Ascending aorta (tissue), 2 donors: ENCODE measurements at regions not wholly inside any gene's neighbourhood (a gene's known extent, or its start where the extent isn't known, plus 50 kb on each side); places are given as distances from the start of the nearest gene placed in this dataset.
"Not testable (repeated sequence)": the region's sequence is repeated elsewhere in the genome, so short reads cannot be mapped to it uniquely, and the experiment has no call there.

Experiments used
- DNase-seq, 2 donors: peaks; one replicate each; pipeline ENCODE4 v3.0.0-alpha.2; 2019; ENCODE audit warnings: low spot score in 2 of 2
- H3K27ac ChIP-seq, 2 donors: fragments of 200-600 bp; sonication (generic); one replicate each; pipeline ENCODE4 v1.5.1; 2016 to 2017; ENCODE audit warnings: mild to moderate bottlenecking in 1 of 2
- H3K27me3 ChIP-seq: fragments of 200-600 bp; sonication (generic); one replicate; pipeline ENCODE4 v1.5.1; 2017
- H3K36me3 ChIP-seq, 2 donors: fragments of 200-600 bp; sonication (generic); one replicate each; pipeline ENCODE4 v1.5.1; 2016
- H3K4me1 ChIP-seq, 2 donors: fragments of 200-600 bp; sonication (generic); one replicate each; pipeline ENCODE4 v1.5.1; 2016 to 2017; ENCODE audit warnings: mild to moderate bottlenecking in 1 of 2
- H3K4me3 ChIP-seq, 2 donors: fragments of 200-600 bp; sonication (generic); one replicate each; pipeline ENCODE4 v1.5.1; 2016 to 2017; ENCODE audit warnings: mild to moderate bottlenecking in 1 of 2
- H3K9me3 ChIP-seq, 2 donors: fragments of 200-600 bp; sonication (generic); one replicate each; pipeline ENCODE4 v1.5.1; 2016
- intact Hi-C: fragments of 100-400 bp; cut with DNase I; formaldehyde crosslinking; loops from one replicate; pipeline ENCODE4 v1.15.1; 2023

DNA sequence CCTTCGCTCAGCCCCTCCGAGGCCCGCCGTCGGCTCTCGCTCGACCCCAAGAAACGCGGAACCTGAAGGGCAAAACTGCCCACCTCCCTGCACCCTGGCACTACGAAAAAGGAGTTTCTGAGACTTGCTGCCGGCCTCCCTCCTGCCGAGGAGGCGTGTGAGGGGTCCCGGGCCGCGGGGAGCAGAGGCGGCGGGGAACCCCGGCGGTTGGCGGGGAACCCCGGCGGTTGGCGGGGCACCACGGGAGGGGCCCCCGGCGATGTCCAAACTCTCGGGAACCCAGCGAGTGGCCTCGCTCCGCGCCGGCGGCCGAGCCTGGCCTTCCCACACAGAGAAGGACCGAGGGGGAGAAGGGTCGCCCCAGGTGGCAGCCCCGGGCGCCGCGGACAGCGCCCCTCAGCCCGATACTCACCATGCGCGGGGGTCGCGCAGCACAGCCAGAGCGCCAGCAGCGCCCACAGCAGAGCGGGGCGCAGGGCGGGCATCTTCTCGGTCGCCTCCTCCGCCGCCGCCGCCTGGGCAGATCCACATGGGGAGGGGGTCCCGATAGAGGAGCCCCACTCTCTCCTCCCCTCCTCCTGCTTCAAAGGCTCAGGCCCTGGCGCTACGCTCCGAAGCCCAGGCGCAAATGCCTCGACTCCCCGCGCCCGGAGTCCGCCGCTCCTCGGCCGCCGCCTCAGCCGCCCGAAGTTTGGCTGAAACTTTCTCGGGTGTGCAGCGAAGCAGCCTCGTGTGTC, 69.4 kb upstream of the NUDT4B start:
- H3K36me3 ChIP-seq, H3K9me3 ChIP-seq, intact Hi-C loops, H3K4me1 ChIP-seq, H3K27me3 ChIP-seq: not testable (repeated sequence)
- peak overlapping the region in 1 of 2 donors; percentile 82 for H3K27ac ChIP-seq
- peak overlapping the region in 1 of 2 donors; percentile 75 for H3K4me3 ChIP-seq
- peak in 1 of 2 donors; percentile 69 for DNase-seq

DNA sequence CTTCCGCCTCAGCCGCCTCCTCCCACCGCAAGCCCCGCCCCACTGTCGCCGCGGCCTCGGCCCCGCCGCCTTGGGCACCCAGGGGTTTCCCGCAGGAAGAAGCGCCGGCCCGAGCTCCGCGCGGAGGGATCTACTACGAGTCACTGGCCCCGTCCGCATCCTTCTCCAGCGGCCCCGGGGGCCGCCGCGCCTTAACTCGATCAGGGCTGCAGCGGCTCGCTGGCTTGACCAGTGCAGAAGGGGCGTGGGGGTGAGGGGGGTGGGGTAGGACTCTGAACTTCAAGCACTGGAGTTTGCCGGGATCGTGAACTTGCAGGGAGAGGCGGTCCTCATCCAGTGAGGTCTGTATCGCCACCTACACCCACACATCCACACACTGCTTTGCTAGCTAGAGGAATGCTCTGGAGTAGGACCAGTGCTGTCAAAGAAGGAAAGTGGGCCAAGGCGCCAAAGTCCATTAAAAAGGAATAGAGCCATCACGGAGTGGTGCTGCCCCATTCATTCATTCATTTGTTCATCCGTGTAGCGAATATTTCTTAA, 68.7 kb upstream of the NUDT4B start:
- H3K36me3 ChIP-seq, H3K4me1 ChIP-seq, H3K27ac ChIP-seq, H3K27me3 ChIP-seq, DNase-seq, H3K9me3 ChIP-seq, intact Hi-C loops: not testable (repeated sequence)
- peak overlapping the region in 1 of 2 donors; percentile 75 for H3K4me3 ChIP-seq

DNA sequence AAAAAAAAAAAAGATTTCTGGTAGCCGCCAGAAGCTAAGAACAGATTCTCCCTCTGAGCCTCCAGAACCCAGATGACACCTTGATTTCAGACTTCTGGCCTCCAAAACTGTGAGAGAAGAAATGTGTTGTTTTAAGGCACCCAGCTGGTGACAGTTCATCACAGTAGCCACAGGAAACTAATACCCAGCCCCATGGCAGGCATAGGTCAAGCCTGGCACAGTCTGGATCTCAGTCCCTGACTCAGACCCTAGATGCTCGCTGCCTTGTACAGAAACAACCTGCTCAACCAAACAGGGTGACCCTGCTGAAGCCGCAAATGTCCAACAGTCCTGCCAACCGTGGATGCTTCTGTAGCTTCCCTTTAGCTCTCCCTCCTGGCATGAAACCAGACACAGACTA, 61.8 kb upstream of the NUDT4B start:
- H3K36me3 ChIP-seq, intact Hi-C loops, H3K27ac ChIP-seq, H3K4me3 ChIP-seq, H3K27me3 ChIP-seq, H3K9me3 ChIP-seq, H3K4me1 ChIP-seq, DNase-seq: not testable (repeated sequence)

DNA sequence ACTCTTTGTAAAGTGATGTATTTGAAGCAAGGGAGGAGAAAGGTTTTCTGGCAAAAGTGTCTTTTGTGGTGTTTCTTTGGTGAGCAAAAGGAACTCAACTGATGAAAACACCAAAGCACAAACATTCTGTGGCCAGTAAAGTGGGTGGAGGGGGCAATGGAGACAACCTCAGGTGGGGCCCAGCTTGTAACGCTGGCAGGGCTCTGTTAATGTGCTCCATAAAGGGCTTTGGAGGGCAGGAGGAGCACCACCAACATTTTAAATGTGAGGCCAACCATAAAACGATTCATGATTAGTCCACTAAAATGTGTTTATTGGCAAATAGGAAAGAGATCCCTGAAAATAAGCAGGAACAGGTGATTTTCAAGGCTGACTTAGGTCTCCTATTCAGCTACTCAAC, 61.2 kb upstream of the NUDT4B start:
- H3K4me3 ChIP-seq, H3K4me1 ChIP-seq, H3K27ac ChIP-seq, H3K36me3 ChIP-seq, intact Hi-C loops, DNase-seq, H3K27me3 ChIP-seq, H3K9me3 ChIP-seq: not testable (repeated sequence)
